Colonic mucosa (tissue), 4 donors: ENCODE measurements at regions not wholly inside any gene's neighbourhood (a gene's known extent, or its start where the extent isn't known, plus 50 kb on each side); places are given as distances from the start of the nearest gene placed in this dataset.

Experiments
- DNase-seq: peaks from one replicate; pipeline ENCODE4 v3.0.0-alpha.2; 2020
- H3K27ac ChIP-seq: fragments of 200-600 bp; one replicate; pipeline ENCODE4 v1.8.0; 2021
- H3K27me3 ChIP-seq: fragments of 200-600 bp; one replicate; pipeline ENCODE4 v1.8.0; 2021
- H3K36me3 ChIP-seq: fragments of 200-600 bp; one replicate; pipeline ENCODE4 v1.8.0; 2021
- H3K4me1 ChIP-seq: fragments of 200-600 bp; one replicate; pipeline ENCODE4 v1.8.0; 2021; ENCODE audit warnings: mild to moderate bottlenecking
- H3K4me3 ChIP-seq: fragments of 200-600 bp; one replicate; pipeline ENCODE4 v1.8.0; 2021
- H3K9ac ChIP-seq, 2 donors: one replicate each; pipeline ENCODE4 v1.7.0; 2013; ENCODE audit warnings: control low read depth in 2 of 2, low read depth in 2 of 2, low read length in 2 of 2
- H3K9me3 ChIP-seq: fragments of 200-600 bp; one replicate; pipeline ENCODE4 v1.8.0; 2021
- intact Hi-C: fragments of 100-400 bp; cut with DNase I; formaldehyde crosslinking; loops from one replicate; pipeline ENCODE4 v1.14.1; 2022
- TF ChIP-seq, protein P1 (sequence below): fragments of 200-600 bp; IDR thresholded peaks from one replicate; pipeline ENCODE4 v1.8.0; 2022; ENCODE audit warnings: antibody characterized with exemption, mild to moderate bottlenecking
- donor health status: healthy.
- donor health status: DM: no; HTN: no; CAD: no.
- donor health status: DM: no; HTN: no; CAD: no.

DNA sequence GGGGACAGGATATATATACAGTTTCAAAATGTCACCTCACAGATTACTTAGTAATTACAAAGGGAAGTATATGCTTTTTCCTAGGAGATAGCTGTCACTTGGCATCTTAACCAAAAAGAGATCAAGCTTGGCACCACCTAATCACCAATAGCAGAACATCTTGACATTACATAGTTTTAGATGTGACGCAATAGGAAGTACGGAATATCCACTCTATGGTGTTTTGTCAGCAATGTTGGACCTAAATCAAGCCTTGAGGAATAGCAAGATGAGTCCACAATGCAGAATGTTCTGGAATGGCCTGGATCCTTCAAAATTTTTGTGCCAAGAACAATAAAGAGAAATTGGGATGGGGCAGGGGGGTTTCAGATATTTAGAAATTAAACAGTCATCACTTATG, 1488.2 kb downstream of the FSTL5 start:
- Histone ChIP-seq H3K27me3 (no peaks in the 10 kb centered on the region), H3K4me1 (no peaks in the 10 kb centered on the region), H3K36me3 (no peaks in the 10 kb centered on the region), H3K9me3 (no peaks in the 10 kb centered on the region), H3K27ac (no peak overlapping the region), H3K9ac (no peak overlapping the region), H3K4me3 (no peak overlapping the region)
- TF ChIP-seq, protein P1, sequence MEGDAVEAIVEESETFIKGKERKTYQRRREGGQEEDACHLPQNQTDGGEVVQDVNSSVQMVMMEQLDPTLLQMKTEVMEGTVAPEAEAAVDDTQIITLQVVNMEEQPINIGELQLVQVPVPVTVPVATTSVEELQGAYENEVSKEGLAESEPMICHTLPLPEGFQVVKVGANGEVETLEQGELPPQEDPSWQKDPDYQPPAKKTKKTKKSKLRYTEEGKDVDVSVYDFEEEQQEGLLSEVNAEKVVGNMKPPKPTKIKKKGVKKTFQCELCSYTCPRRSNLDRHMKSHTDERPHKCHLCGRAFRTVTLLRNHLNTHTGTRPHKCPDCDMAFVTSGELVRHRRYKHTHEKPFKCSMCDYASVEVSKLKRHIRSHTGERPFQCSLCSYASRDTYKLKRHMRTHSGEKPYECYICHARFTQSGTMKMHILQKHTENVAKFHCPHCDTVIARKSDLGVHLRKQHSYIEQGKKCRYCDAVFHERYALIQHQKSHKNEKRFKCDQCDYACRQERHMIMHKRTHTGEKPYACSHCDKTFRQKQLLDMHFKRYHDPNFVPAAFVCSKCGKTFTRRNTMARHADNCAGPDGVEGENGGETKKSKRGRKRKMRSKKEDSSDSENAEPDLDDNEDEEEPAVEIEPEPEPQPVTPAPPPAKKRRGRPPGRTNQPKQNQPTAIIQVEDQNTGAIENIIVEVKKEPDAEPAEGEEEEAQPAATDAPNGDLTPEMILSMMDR = no peak
- intact Hi-C loops = no loop called here
- DNase-seq = no peak

- Histone ChIP-seq H3K4me1 (no peaks in the 10 kb centered on the region), H3K27ac (no peak overlapping the region), H3K9me3 (no peaks in the 10 kb centered on the region), H3K27me3 (no peaks in the 10 kb centered on the region), H3K36me3 (no peaks in the 10 kb centered on the region), H3K4me3 (no peak overlapping the region), H3K9ac (no peak overlapping the region)
- DNase-seq = no peak
- TF ChIP-seq, protein P1 = no peak
- intact Hi-C loops = no loop called here
Measured at GRCh38 chr4:160685729-160686128, 1478.1 kb downstream of the FSTL5 start.

DNA sequence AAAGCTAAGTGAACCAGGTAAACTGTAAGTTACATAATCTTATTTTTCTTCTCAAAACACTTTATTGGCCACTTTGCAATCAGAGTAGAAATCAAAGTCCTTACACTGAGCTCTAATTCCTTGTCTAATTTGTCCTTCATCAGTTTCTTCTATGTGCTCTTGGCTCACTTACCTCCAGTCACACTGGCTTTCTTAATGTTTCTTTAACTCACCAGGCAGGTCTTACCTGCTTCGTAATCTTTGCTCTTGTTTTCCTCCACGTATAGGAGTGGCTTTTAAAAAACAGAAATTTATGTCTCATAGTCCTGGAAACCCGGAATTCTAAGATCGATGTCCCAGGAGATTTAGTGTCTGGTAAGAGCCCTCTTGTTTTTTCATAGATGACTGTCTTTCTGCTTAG, 1462.1 kb downstream of the FSTL5 start:
- Histone ChIP-seq H3K4me3 (no peak overlapping the region), H3K9ac (no peak overlapping the region), H3K4me1 (no peaks in the 10 kb centered on the region), H3K36me3 (no peaks in the 10 kb centered on the region), H3K27ac (no peak overlapping the region), H3K27me3 (no peaks in the 10 kb centered on the region), H3K9me3 (no peaks in the 10 kb centered on the region)
- TF ChIP-seq, protein P1 = no peak
- intact Hi-C loops = no loop called here
- no peak for DNase-seq

GRCh38 chr4:160709026-160709425, 1454.8 kb downstream of the FSTL5 start:
- H3K27ac ChIP-seq = no peak overlapping the region
- TF ChIP-seq, protein P1 = no peak
- no peaks in the 10 kb centered on the region for H3K4me1 ChIP-seq
- H3K36me3 ChIP-seq = no peaks in the 10 kb centered on the region
- no peak overlapping the region for H3K9ac ChIP-seq
- H3K27me3 ChIP-seq = no peaks in the 10 kb centered on the region
- H3K9me3 ChIP-seq = no peaks in the 10 kb centered on the region
- no peak overlapping the region for H3K4me3 ChIP-seq
- intact Hi-C loops = no loop called here
- DNase-seq = no peak

DNA sequence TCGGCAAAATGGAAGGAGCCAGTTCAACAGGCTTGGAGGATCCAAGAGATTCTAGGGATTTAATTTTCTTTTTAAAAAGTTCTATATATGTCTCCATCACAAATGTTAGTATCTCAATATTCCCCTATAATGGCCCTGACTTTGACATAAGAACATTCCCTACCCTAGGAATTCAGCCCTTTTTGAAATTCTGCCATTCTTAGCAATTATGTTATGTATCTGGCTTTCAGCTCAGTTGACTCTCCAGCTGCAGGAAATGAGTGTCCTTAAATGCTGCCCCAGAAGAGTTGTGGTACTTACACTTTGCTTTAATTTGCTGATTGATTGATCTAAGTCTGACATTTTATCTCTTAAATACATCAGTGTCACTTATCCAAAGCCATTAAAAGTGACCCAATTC, 1454.3 kb downstream of the FSTL5 start:
- no peak for DNase-seq
- H3K9ac ChIP-seq = no peak overlapping the region

More for the DNA sequence above, 1454.3 kb downstream of the FSTL5 start:
- H3K27ac ChIP-seq = no peak overlapping the region
- H3K9me3 ChIP-seq = no peaks in the 10 kb centered on the region
- TF ChIP-seq, protein P1 = no peak
- no peak overlapping the region for H3K4me3 ChIP-seq
- no peaks in the 10 kb centered on the region for H3K4me1 ChIP-seq
- H3K27me3 ChIP-seq = no peaks in the 10 kb centered on the region
- H3K36me3 ChIP-seq = no peaks in the 10 kb centered on the region
- intact Hi-C loops = no loop called here
